H1 (cell line): ENCODE measurements at regions not wholly inside any gene's neighbourhood (a gene's known extent, or its start where the extent isn't known, plus 50 kb on each side); places are given as distances from the start of the nearest gene placed in this dataset.
"Not testable (repeated sequence)": the region's sequence is repeated elsewhere in the genome, so short reads cannot be mapped to it uniquely, and the experiment has no call there.

ENCODE experiments used
- CTCF ChIA-PET: fragments of 300-600 bp; sonication (Branson Sonifier 250); formaldehyde crosslinking; loops from one replicate; lab custom pipeline; 2021; ENCODE audit not compliant: partially characterized antibody; lab: Charles Lee
- POLR2A ChIA-PET: fragments of 300-600 bp; sonication (Branson Sonifier 250); formaldehyde crosslinking; loops from one replicate; lab custom pipeline; 2021; ENCODE audit warnings: inconsistent platforms; ENCODE audit not compliant: partially characterized antibody; lab: Charles Lee
- DNase-seq, 2 experiments: peaks; one replicate each; pipeline versions ENCODE4 v3.0.0 to v3.0.0-alpha.2; 2010 to 2022; ENCODE audit warnings: low spot score in 2 of 2, low read depth in 1 of 2, mixed read lengths in 1 of 2
- FAIRE-seq: peaks from 2 replicates; lab custom pipeline; 2011; peaks lifted over from hg19 to GRCh38; lab: Jason Lieb, UNC
- H2AFZ ChIP-seq: 2 replicates; pipeline ENCODE4 v1.8.1; 2012; ENCODE audit warnings: low read length, inconsistent platforms
- H2AK5ac ChIP-seq: 2 replicates; pipeline ENCODE4 v1.6.1; 2013; ENCODE audit warnings: low read depth, low read length
- H2BK120ac ChIP-seq: replicated peaks from 2 replicates; pipeline ENCODE3; 2013; ENCODE audit warnings: low read depth, low read length, inconsistent platforms
- H2BK12ac ChIP-seq: 2 replicates; pipeline ENCODE4 v1.6.1; 2013; ENCODE audit warnings: low read depth, low read length
- H2BK15ac ChIP-seq: 2 replicates; pipeline ENCODE4 v1.6.1; 2013; ENCODE audit warnings: low read length
- H2BK20ac ChIP-seq: 2 replicates; pipeline ENCODE4 v1.6.1; 2013; ENCODE audit warnings: low read length
- H2BK5ac ChIP-seq: 2 replicates; pipeline ENCODE4 v1.6.1; 2013; ENCODE audit warnings: low read depth, low read length
- H3K14ac ChIP-seq: 2 replicates; pipeline ENCODE4 v1.6.1; 2013; ENCODE audit warnings: inconsistent platforms; ENCODE audit not compliant: insufficient read length
- H3K18ac ChIP-seq: 2 replicates; pipeline ENCODE4 v1.6.1; 2013; ENCODE audit warnings: low read length; ENCODE audit errors: extremely low read depth
- H3K23ac ChIP-seq: 2 replicates; pipeline ENCODE4 v1.6.1; 2013; ENCODE audit warnings: inconsistent platforms; ENCODE audit not compliant: insufficient read length
- H3K23me2 ChIP-seq: 2 replicates; pipeline ENCODE4 v1.6.1; 2013; ENCODE audit warnings: low read depth, low read length
- H3K27ac ChIP-seq: 2 replicates; pipeline ENCODE4 v1.6.1; 2011; ENCODE audit warnings: low read depth, low read length, inconsistent platforms
- H3K27me3 ChIP-seq, 4 experiments: replicated peaks in 1 of 4; 1 replicate in 1 of 4; 2 replicates in 3 of 4; pipeline versions ENCODE4 v1.6.1 to v1.8.1; 2011 to 2013; ENCODE audit warnings: low read length in 3 of 4, mild to moderate bottlenecking in 3 of 4, inconsistent platforms in 2 of 4, mixed read lengths in 2 of 4, moderate library complexity in 1 of 4; ENCODE audit not compliant: control insufficient read depth in 3 of 4, insufficient read depth in 3 of 4; ENCODE audit errors: extremely low read depth in 1 of 4
- H3K36me3 ChIP-seq, 4 experiments: 2 replicates each; pipeline versions ENCODE4 v1.6.1 to v1.8.1; 2011 to 2013; ENCODE audit warnings: mild to moderate bottlenecking in 4 of 4, low read length in 3 of 4, moderate library complexity in 2 of 4, control low read depth in 1 of 4, inconsistent platforms in 1 of 4; ENCODE audit not compliant: insufficient read depth in 4 of 4, control insufficient read depth in 2 of 4
- H3K4ac ChIP-seq: replicated peaks from 2 replicates; pipeline ENCODE3; 2013; ENCODE audit warnings: low read length, low read depth, mixed read lengths, inconsistent platforms; ENCODE audit not compliant: insufficient read length
- H3K4me1 ChIP-seq, 4 experiments: replicated peaks in 1 of 4; 1 replicate in 1 of 4; 2 replicates in 3 of 4; pipeline versions ENCODE4 v1.6.1 to v1.8.1; 2011 to 2013; ENCODE audit warnings: low read length in 3 of 4, inconsistent platforms in 2 of 4, mixed read lengths in 1 of 4; ENCODE audit not compliant: insufficient read depth in 4 of 4, control insufficient read depth in 3 of 4
- H3K4me2 ChIP-seq, 2 experiments: 2 replicates each; pipeline versions ENCODE4 v1.6.1 to v1.8.1; 2011 to 2013; ENCODE audit warnings: low read depth in 2 of 2, low read length in 2 of 2, control low read depth in 1 of 2, inconsistent platforms in 1 of 2, mild to moderate bottlenecking in 1 of 2; ENCODE audit not compliant: insufficient read depth in 1 of 2
- H3K4me3 ChIP-seq, 4 experiments: fragments of 200-600, 300-600 bp in 1 of 4; sonication (generic), shearing (Covaris generic), sonication (Bioruptor Twin) in 1 of 4; 2 replicates each; pipeline versions ENCODE4 v1.5.1 to v1.8.1; 2011 to 2016; ENCODE audit warnings: low read length in 4 of 4, low read depth in 3 of 4, control low read depth in 2 of 4, inconsistent platforms in 2 of 4, mild to moderate bottlenecking in 2 of 4, mixed read lengths in 1 of 4, moderate library complexity in 1 of 4; ENCODE audit not compliant: insufficient read depth in 2 of 4; ENCODE audit errors: extremely low read depth in 1 of 4
- H3K56ac ChIP-seq: replicated peaks from 2 replicates; pipeline ENCODE3; 2013; ENCODE audit warnings: low read depth, mild to moderate bottlenecking, mixed read lengths, low read length, inconsistent platforms; ENCODE audit not compliant: insufficient read length
- H3K79me1 ChIP-seq: 2 replicates; pipeline ENCODE4 v1.6.1; 2013; ENCODE audit warnings: low read depth, low read length, control low read depth
- H3K79me2 ChIP-seq, 2 experiments: 2 replicates each; pipeline versions ENCODE4 v1.6.1 to v1.8.1; 2012 to 2013; ENCODE audit warnings: low read length in 2 of 2, mild to moderate bottlenecking in 2 of 2, inconsistent platforms in 1 of 2; ENCODE audit not compliant: insufficient read depth in 2 of 2, control insufficient read depth in 1 of 2
- H3K9ac ChIP-seq, 4 experiments: replicated peaks in 1 of 4; 1 replicate in 1 of 4; 2 replicates in 3 of 4; pipeline versions ENCODE4 v1.6.1 to v1.8.1; 2011 to 2013; ENCODE audit warnings: low read depth in 3 of 4, low read length in 3 of 4, control low read depth in 2 of 4, mild to moderate bottlenecking in 2 of 4, moderate library complexity in 2 of 4, inconsistent platforms in 1 of 4; ENCODE audit errors: extremely low read depth in 1 of 4
- H3K9me3 ChIP-seq, 2 experiments: 2 replicates each; pipeline versions ENCODE4 v1.6.1 to v1.8.1; 2012 to 2013; ENCODE audit warnings: mild to moderate bottlenecking in 2 of 2, moderate library complexity in 2 of 2, control low read depth in 1 of 2, inconsistent platforms in 1 of 2, low read depth in 1 of 2, low read length in 1 of 2, mixed read lengths in 1 of 2; ENCODE audit not compliant: insufficient read depth in 2 of 2
- H4K20me1 ChIP-seq, 2 experiments: replicated peaks in 1 of 2; 2 replicates each; pipeline versions ENCODE3 to v1.8.1; 2011 to 2013; ENCODE audit warnings: inconsistent platforms in 2 of 2, low read length in 2 of 2, mild to moderate bottlenecking in 1 of 2; ENCODE audit not compliant: insufficient read depth in 2 of 2, control insufficient read depth in 1 of 2
- H4K5ac ChIP-seq: 2 replicates; pipeline ENCODE4 v1.6.1; 2013; ENCODE audit warnings: low read length, low read depth, mixed read lengths, inconsistent platforms; ENCODE audit not compliant: insufficient read length
- H4K8ac ChIP-seq: 2 replicates; pipeline ENCODE4 v1.8.0; 2013; ENCODE audit warnings: mild to moderate bottlenecking, moderate library complexity, low read length, inconsistent platforms; ENCODE audit not compliant: insufficient read depth; ENCODE audit errors: extremely low read depth
- H4K91ac ChIP-seq: replicated peaks from 2 replicates; pipeline ENCODE3; 2013; ENCODE audit warnings: low read length, mixed read lengths, inconsistent platforms; ENCODE audit not compliant: insufficient read length
- CTCF ChIP-seq, 3 experiments: IDR thresholded peaks; 1 replicate in 2 of 3; 2 replicates in 1 of 3; pipeline versions ENCODE4 v1.5.1 to v1.6.1; 2011; ENCODE audit warnings: low read length in 3 of 3, mild to moderate bottlenecking in 3 of 3, inconsistent platforms in 2 of 3, low read depth in 1 of 3, moderate library complexity in 1 of 3; ENCODE audit not compliant: insufficient read depth in 1 of 3; ENCODE audit errors: control extremely low read depth in 1 of 3
- WGBS, 2 experiments: shearing (Covaris generic) in 1 of 2; methylation state at CpG; one replicate each; pipeline versions ENCODE4 v1.1.6 to v1.1.7; 2013 to 2015; ENCODE audit warnings: low lambda C conversion rate in 2 of 2, mixed read lengths in 2 of 2, inconsistent platforms in 1 of 2, low coverage in 1 of 2, missing lambda C conversion rate in 1 of 2; ENCODE audit not compliant: insufficient replicate concordance in 2 of 2, insufficient coverage in 1 of 2, insufficient read length in 1 of 2; ENCODE audit errors: extremely low coverage in 1 of 2, missing lambda C conversion rate in 1 of 2; 5-methylcytosine and 5-hydroxymethylcytosine counted together

DNA sequence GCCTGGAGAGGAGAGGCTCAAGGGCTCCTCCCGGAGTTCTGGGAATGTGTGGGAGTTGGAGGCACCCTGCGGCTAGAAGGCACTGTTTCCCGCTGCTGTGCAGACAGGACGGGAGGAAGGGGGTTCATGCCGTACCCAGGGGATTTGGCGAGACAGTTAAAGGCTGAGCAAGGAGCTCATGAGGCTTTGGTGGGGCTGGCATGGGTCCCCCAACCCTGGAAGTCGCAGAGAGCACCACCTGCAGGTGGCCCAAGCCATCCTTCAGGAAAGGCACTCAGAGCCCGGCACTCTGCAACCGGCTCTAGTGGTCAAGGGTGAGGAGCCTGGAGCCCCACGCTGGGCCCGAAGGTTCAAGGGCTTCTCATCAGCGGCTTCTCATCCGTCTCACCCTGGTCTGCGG is 138.2 kb downstream of the NPIPB11 start:
- not testable (repeated sequence) for H3K4me2 ChIP-seq, DNase-seq

More for the DNA sequence above, 138.2 kb downstream of the NPIPB11 start:
- H3K18ac ChIP-seq, H2AFZ ChIP-seq, H2BK15ac ChIP-seq, H2BK20ac ChIP-seq, H4K8ac ChIP-seq, H3K23ac ChIP-seq, H3K4ac ChIP-seq, H2BK12ac ChIP-seq, H3K23me2 ChIP-seq, H4K20me1 ChIP-seq, H3K79me1 ChIP-seq, H2BK120ac ChIP-seq, H3K56ac ChIP-seq, H2AK5ac ChIP-seq, H3K27me3 ChIP-seq, FAIRE-seq, H3K9ac ChIP-seq, H4K5ac ChIP-seq, H4K91ac ChIP-seq, H3K4me1 ChIP-seq, CTCF ChIA-PET, H3K27ac ChIP-seq, H3K36me3 ChIP-seq, H3K9me3 ChIP-seq, POLR2A ChIA-PET, H2BK5ac ChIP-seq, H3K79me2 ChIP-seq, H3K14ac ChIP-seq, H3K4me3 ChIP-seq: not testable (repeated sequence)
- TF ChIP-seq CTCF (IDR thresholded peaks at IDR 0.05; ENCODE audit: control extremely low read depth in 1 of 3, insufficient read depth in 1 of 3, low read depth in 1 of 3, low read length in 3 of 3) = peak; percentile 17 to 32 (median 29)
- 87% methylated on average over 14 of the region's 14 CpGs; no CpG with 5 or more reads in 1 of the 2 experiments for WGBS, 2 experiments
